ENCODE measurements at regions not wholly inside any gene's neighbourhood (a gene's known extent, or its start where the extent isn't known, plus 50 kb on each side); places are given as distances from the start of the nearest gene placed in this dataset.
"Not testable (repeated sequence)": the region's sequence is repeated elsewhere in the genome, so short reads cannot be mapped to it uniquely, and the experiment has no call there.

- Histone ChIP-seq H3K4me3 (ENCODE audit: low read length in 2 of 2) (no peak overlapping the region), H3K9me3 (ENCODE audit: control insufficient read depth in 2 of 2, low read length in 2 of 2) (no peaks in the 10 kb centered on the region), H3K4me1 (ENCODE audit: control insufficient read depth in 2 of 2, insufficient read depth in 2 of 2, low read length in 2 of 2) (no peaks in the 10 kb centered on the region), H3K9ac (ENCODE audit: low read depth in 1 of 2, low read length in 2 of 2) (no peak overlapping the region), H3K36me3 (ENCODE audit: control insufficient read depth in 2 of 2, insufficient read depth in 2 of 2, low read length in 2 of 2) (no peaks in the 10 kb centered on the region), H3K27me3 (ENCODE audit: control insufficient read depth in 2 of 2, insufficient read depth in 2 of 2, low read length in 2 of 2) (no peaks in the 10 kb centered on the region), H3K27ac (ENCODE audit: low read depth in 2 of 2, low read length in 2 of 2) (no peak overlapping the region)
Observed at GRCh38 chr1:101496109-101496508, 259.3 kb downstream of the S1PR1 start.

- Histone ChIP-seq H3K4me1 (ENCODE audit: control insufficient read depth in 2 of 2, insufficient read depth in 2 of 2, low read length in 2 of 2) (no peaks in the 10 kb centered on the region), H3K36me3 (ENCODE audit: control insufficient read depth in 2 of 2, insufficient read depth in 2 of 2, low read length in 2 of 2) (no peaks in the 10 kb centered on the region), H3K9ac (ENCODE audit: low read depth in 1 of 2, low read length in 2 of 2) (no peak overlapping the region), H3K4me3 (ENCODE audit: low read length in 2 of 2) (no peak overlapping the region), H3K9me3 (ENCODE audit: control insufficient read depth in 2 of 2, low read length in 2 of 2) (no peaks in the 10 kb centered on the region), H3K27me3 (ENCODE audit: control insufficient read depth in 2 of 2, insufficient read depth in 2 of 2, low read length in 2 of 2) (no peaks in the 10 kb centered on the region), H3K27ac (ENCODE audit: low read depth in 2 of 2, low read length in 2 of 2) (no peak overlapping the region)
Observed at GRCh38 chr1:101497881-101498559, 261.2 kb downstream of the S1PR1 start.

- not testable (repeated sequence) for H3K36me3 ChIP-seq (ENCODE audit: control insufficient read depth in 2 of 2, insufficient read depth in 2 of 2, low read length in 2 of 2); H3K4me1 ChIP-seq (ENCODE audit: control insufficient read depth in 2 of 2, insufficient read depth in 2 of 2, low read length in 2 of 2); H3K27ac ChIP-seq (ENCODE audit: low read depth in 2 of 2, low read length in 2 of 2); H3K9me3 ChIP-seq (ENCODE audit: control insufficient read depth in 2 of 2, low read length in 2 of 2); H3K9ac ChIP-seq (ENCODE audit: low read depth in 1 of 2, low read length in 2 of 2); H3K27me3 ChIP-seq (ENCODE audit: control insufficient read depth in 2 of 2, insufficient read depth in 2 of 2, low read length in 2 of 2); H3K4me3 ChIP-seq (ENCODE audit: low read length in 2 of 2)
Observed at GRCh38 chr1:101504106-101504505, 267.3 kb downstream of the S1PR1 start.

- H3K36me3 ChIP-seq (ENCODE audit: control insufficient read depth in 2 of 2, insufficient read depth in 2 of 2, low read length in 2 of 2); H3K4me3 ChIP-seq (ENCODE audit: low read length in 2 of 2); H3K27ac ChIP-seq (ENCODE audit: low read depth in 2 of 2, low read length in 2 of 2); H3K27me3 ChIP-seq (ENCODE audit: control insufficient read depth in 2 of 2, insufficient read depth in 2 of 2, low read length in 2 of 2); H3K9me3 ChIP-seq (ENCODE audit: control insufficient read depth in 2 of 2, low read length in 2 of 2); H3K9ac ChIP-seq (ENCODE audit: low read depth in 1 of 2, low read length in 2 of 2); H3K4me1 ChIP-seq (ENCODE audit: control insufficient read depth in 2 of 2, insufficient read depth in 2 of 2, low read length in 2 of 2): not testable (repeated sequence)
Observed at GRCh38 chr1:101505240-101505639, 268.4 kb downstream of the S1PR1 start.

- H3K27ac ChIP-seq (ENCODE audit: low read depth in 2 of 2, low read length in 2 of 2) = no peak overlapping the region
- H3K4me3 ChIP-seq (ENCODE audit: low read length in 2 of 2) = no peak overlapping the region
- no peaks in the 10 kb centered on the region for H3K36me3 ChIP-seq (ENCODE audit: control insufficient read depth in 2 of 2, insufficient read depth in 2 of 2, low read length in 2 of 2)
- H3K9ac ChIP-seq (ENCODE audit: low read depth in 1 of 2, low read length in 2 of 2) = no peak overlapping the region
- no peaks in the 10 kb centered on the region for H3K9me3 ChIP-seq (ENCODE audit: control insufficient read depth in 2 of 2, low read length in 2 of 2)
- no peaks in the 10 kb centered on the region for H3K27me3 ChIP-seq (ENCODE audit: control insufficient read depth in 2 of 2, insufficient read depth in 2 of 2, low read length in 2 of 2)
- no peaks in the 10 kb centered on the region for H3K4me1 ChIP-seq (ENCODE audit: control insufficient read depth in 2 of 2, insufficient read depth in 2 of 2, low read length in 2 of 2)
Observed at GRCh38 chr1:101506541-101507164, 269.8 kb downstream of the S1PR1 start.

- Histone ChIP-seq H3K27ac (ENCODE audit: low read depth in 2 of 2, low read length in 2 of 2) (no peak overlapping the region), H3K9ac (ENCODE audit: low read depth in 1 of 2, low read length in 2 of 2) (no peak overlapping the region), H3K36me3 (ENCODE audit: control insufficient read depth in 2 of 2, insufficient read depth in 2 of 2, low read length in 2 of 2) (no peaks in the 10 kb centered on the region), H3K27me3 (ENCODE audit: control insufficient read depth in 2 of 2, insufficient read depth in 2 of 2, low read length in 2 of 2) (no peaks in the 10 kb centered on the region), H3K4me3 (ENCODE audit: low read length in 2 of 2) (no peak overlapping the region), H3K4me1 (ENCODE audit: control insufficient read depth in 2 of 2, insufficient read depth in 2 of 2, low read length in 2 of 2) (no peaks in the 10 kb centered on the region), H3K9me3 (ENCODE audit: control insufficient read depth in 2 of 2, low read length in 2 of 2) (no peaks in the 10 kb centered on the region)
Observed at GRCh38 chr1:101507547-101507971, 270.7 kb downstream of the S1PR1 start.

GRCh38 chr1:101508913-101509312 is 272.1 kb downstream of the S1PR1 start:
- Histone ChIP-seq H3K4me3 (ENCODE audit: low read length in 2 of 2) (no peak overlapping the region), H3K27ac (ENCODE audit: low read depth in 2 of 2, low read length in 2 of 2) (no peak overlapping the region), H3K27me3 (ENCODE audit: control insufficient read depth in 2 of 2, insufficient read depth in 2 of 2, low read length in 2 of 2) (no peaks in the 10 kb centered on the region), H3K9me3 (ENCODE audit: control insufficient read depth in 2 of 2, low read length in 2 of 2) (no peaks in the 10 kb centered on the region), H3K9ac (ENCODE audit: low read depth in 1 of 2, low read length in 2 of 2) (no peak overlapping the region), H3K4me1 (ENCODE audit: control insufficient read depth in 2 of 2, insufficient read depth in 2 of 2, low read length in 2 of 2) (no peaks in the 10 kb centered on the region), H3K36me3 (ENCODE audit: control insufficient read depth in 2 of 2, insufficient read depth in 2 of 2, low read length in 2 of 2) (no peaks in the 10 kb centered on the region)

- Histone ChIP-seq H3K4me1 (ENCODE audit: control insufficient read depth in 2 of 2, insufficient read depth in 2 of 2, low read length in 2 of 2) (no peaks in the 10 kb centered on the region), H3K27me3 (ENCODE audit: control insufficient read depth in 2 of 2, insufficient read depth in 2 of 2, low read length in 2 of 2) (no peaks in the 10 kb centered on the region), H3K36me3 (ENCODE audit: control insufficient read depth in 2 of 2, insufficient read depth in 2 of 2, low read length in 2 of 2) (no peaks in the 10 kb centered on the region), H3K4me3 (ENCODE audit: low read length in 2 of 2) (no peak overlapping the region), H3K9ac (ENCODE audit: low read depth in 1 of 2, low read length in 2 of 2) (no peak overlapping the region), H3K9me3 (ENCODE audit: control insufficient read depth in 2 of 2, low read length in 2 of 2) (no peaks in the 10 kb centered on the region), H3K27ac (ENCODE audit: low read depth in 2 of 2, low read length in 2 of 2) (no peak overlapping the region)
Observed at GRCh38 chr1:101509370-101509769, 272.6 kb downstream of the S1PR1 start.

- no peaks in the 10 kb centered on the region for H3K4me1 ChIP-seq (ENCODE audit: control insufficient read depth in 2 of 2, insufficient read depth in 2 of 2, low read length in 2 of 2)
- no peak overlapping the region for H3K4me3 ChIP-seq (ENCODE audit: low read length in 2 of 2)
- no peaks in the 10 kb centered on the region for H3K9me3 ChIP-seq (ENCODE audit: control insufficient read depth in 2 of 2, low read length in 2 of 2)
- no peaks in the 10 kb centered on the region for H3K27me3 ChIP-seq (ENCODE audit: control insufficient read depth in 2 of 2, insufficient read depth in 2 of 2, low read length in 2 of 2)
- no peak overlapping the region for H3K27ac ChIP-seq (ENCODE audit: low read depth in 2 of 2, low read length in 2 of 2)
- no peak overlapping the region for H3K9ac ChIP-seq (ENCODE audit: low read depth in 1 of 2, low read length in 2 of 2)
- no peaks in the 10 kb centered on the region for H3K36me3 ChIP-seq (ENCODE audit: control insufficient read depth in 2 of 2, insufficient read depth in 2 of 2, low read length in 2 of 2)
Observed at GRCh38 chr1:101511202-101511891, 274.5 kb downstream of the S1PR1 start.

- H3K9me3 ChIP-seq (ENCODE audit: control insufficient read depth in 2 of 2, low read length in 2 of 2) = no peaks in the 10 kb centered on the region
- H3K9ac ChIP-seq (ENCODE audit: low read depth in 1 of 2, low read length in 2 of 2) = no peak overlapping the region
- no peaks in the 10 kb centered on the region for H3K4me1 ChIP-seq (ENCODE audit: control insufficient read depth in 2 of 2, insufficient read depth in 2 of 2, low read length in 2 of 2)
- H3K27me3 ChIP-seq (ENCODE audit: control insufficient read depth in 2 of 2, insufficient read depth in 2 of 2, low read length in 2 of 2) = no peaks in the 10 kb centered on the region
- no peaks in the 10 kb centered on the region for H3K36me3 ChIP-seq (ENCODE audit: control insufficient read depth in 2 of 2, insufficient read depth in 2 of 2, low read length in 2 of 2)
- H3K4me3 ChIP-seq (ENCODE audit: low read length in 2 of 2) = no peak overlapping the region
- no peak overlapping the region for H3K27ac ChIP-seq (ENCODE audit: low read depth in 2 of 2, low read length in 2 of 2)
Observed at GRCh38 chr1:101520302-101520701, 283.5 kb downstream of the S1PR1 start.
